BJ (cell line): ENCODE measurements at regions not wholly inside any gene's neighbourhood (a gene's known extent, or its start where the extent isn't known, plus 50 kb on each side); places are given as distances from the start of the nearest gene placed in this dataset.

Source experiments
- CTCF ChIA-PET: fragments of 350-600 bp; formaldehyde crosslinking; extraction: SDS; loops from one replicate; lab custom pipeline; 2021; ENCODE audit warnings: antibody characterized with exemption, inconsistent platforms; lab: Yijun Ruan, JAX
- POLR2A ChIA-PET: fragments of 300-600 bp; sonication (Branson Sonifier 250); formaldehyde crosslinking; extraction: SDS; loops from one replicate; lab custom pipeline; 2021; ENCODE audit warnings: antibody characterized with exemption; lab: Charles Lee
- DNase-seq: peaks from one replicate; pipeline ENCODE4 v3.0.0-alpha.2; 2011; ENCODE audit warnings: low read depth
- H3K27me3 ChIP-seq: 2 replicates; pipeline ENCODE4 v1.6.0; 2011; ENCODE audit warnings: low read length; ENCODE audit not compliant: control insufficient read depth, insufficient read depth
- H3K36me3 ChIP-seq: 2 replicates; pipeline ENCODE4 v1.5.1; 2011; ENCODE audit warnings: low read length; ENCODE audit not compliant: control insufficient read depth, insufficient read depth
- H3K4me3 ChIP-seq: 2 replicates; pipeline ENCODE4 v1.5.1; 2011; ENCODE audit warnings: low read depth, mild to moderate bottlenecking, control low read depth, low read length
- TF ChIP-seq, protein P1 (sequence below): IDR thresholded peaks from 2 replicates; pipeline ENCODE4 v1.5.1; 2011; ENCODE audit warnings: low read depth, mild to moderate bottlenecking, control low read depth, inconsistent platforms, low read length, moderate library complexity; ENCODE audit not compliant: insufficient read depth

DNA sequence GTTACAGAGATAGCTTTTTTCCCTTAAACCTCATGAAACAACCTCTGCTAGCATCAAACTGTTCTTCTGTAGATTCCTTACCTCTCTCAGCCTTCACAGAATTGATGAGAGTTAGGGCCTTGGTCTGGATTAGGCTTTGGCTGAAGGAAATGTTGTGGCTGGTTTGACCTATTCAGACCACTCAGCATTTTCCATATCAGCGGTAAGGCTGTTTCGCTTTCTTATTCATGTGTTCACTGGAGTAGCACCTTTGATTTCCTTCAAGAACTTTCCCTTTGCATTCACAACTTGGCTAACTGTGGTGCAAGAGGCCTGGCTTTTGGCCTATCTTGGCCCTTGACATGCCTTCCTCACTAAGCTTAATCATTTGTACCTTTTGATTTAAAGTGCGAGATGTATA is 50.7 kb upstream of the NRXN3 start:
- TF ChIP-seq, protein P1, sequence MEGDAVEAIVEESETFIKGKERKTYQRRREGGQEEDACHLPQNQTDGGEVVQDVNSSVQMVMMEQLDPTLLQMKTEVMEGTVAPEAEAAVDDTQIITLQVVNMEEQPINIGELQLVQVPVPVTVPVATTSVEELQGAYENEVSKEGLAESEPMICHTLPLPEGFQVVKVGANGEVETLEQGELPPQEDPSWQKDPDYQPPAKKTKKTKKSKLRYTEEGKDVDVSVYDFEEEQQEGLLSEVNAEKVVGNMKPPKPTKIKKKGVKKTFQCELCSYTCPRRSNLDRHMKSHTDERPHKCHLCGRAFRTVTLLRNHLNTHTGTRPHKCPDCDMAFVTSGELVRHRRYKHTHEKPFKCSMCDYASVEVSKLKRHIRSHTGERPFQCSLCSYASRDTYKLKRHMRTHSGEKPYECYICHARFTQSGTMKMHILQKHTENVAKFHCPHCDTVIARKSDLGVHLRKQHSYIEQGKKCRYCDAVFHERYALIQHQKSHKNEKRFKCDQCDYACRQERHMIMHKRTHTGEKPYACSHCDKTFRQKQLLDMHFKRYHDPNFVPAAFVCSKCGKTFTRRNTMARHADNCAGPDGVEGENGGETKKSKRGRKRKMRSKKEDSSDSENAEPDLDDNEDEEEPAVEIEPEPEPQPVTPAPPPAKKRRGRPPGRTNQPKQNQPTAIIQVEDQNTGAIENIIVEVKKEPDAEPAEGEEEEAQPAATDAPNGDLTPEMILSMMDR = no peak
- DNase-seq = no peak
- ChIA-PET CTCF (no interaction called here), POLR2A (no interaction called here)
- Histone ChIP-seq H3K36me3 (no peaks in the 10 kb centered on the region), H3K27me3 (no peaks in the 10 kb centered on the region), H3K4me3 (no peak overlapping the region)
